SH-SY5Y (cell line): ENCODE measurements at regions not wholly inside any gene's neighbourhood (a gene's known extent, or its start where the extent isn't known, plus 50 kb on each side); places are given as distances from the start of the nearest gene placed in this dataset.

Experiments
- GATA2 ChIP-seq: IDR thresholded peaks from 2 replicates; pipeline ENCODE4 v1.6.1; 2011; ENCODE audit warnings: mild to moderate bottlenecking, low read depth, low read length
- GATA3 ChIP-seq: IDR thresholded peaks from 2 replicates; pipeline ENCODE4 v1.6.1; 2011; ENCODE audit warnings: low read depth, mild to moderate bottlenecking, low read length, moderate library complexity

DNA sequence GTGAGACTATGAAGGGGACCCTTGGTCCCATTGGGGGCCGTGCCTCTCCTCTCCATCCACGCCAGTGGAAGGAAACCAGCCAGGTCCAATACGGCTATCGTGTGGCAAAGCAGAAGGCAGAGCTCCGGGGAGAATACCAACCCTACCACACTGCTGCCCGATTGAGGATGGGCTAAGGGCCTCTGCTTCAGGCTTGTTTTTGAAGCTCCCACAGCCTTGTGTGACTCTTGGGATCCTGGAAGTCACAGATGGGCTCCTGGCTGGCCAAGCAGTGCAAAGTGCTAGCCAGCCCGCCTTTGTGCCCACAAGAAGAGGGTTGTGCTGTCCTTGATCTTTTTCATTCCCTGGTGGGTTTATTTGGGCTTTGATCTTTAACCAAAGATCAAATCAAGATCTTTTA lies 70.6 kb upstream of the ID2 start:
- TF ChIP-seq GATA3 (no peak), GATA2 (no peak)
